ENCODE measurements at regions not wholly inside any gene's neighbourhood (a gene's known extent, or its start where the extent isn't known, plus 50 kb on each side); places are given as distances from the start of the nearest gene placed in this dataset.
"Not testable (repeated sequence)": the region's sequence is repeated elsewhere in the genome, so short reads cannot be mapped to it uniquely, and the experiment has no call there.

DNA sequence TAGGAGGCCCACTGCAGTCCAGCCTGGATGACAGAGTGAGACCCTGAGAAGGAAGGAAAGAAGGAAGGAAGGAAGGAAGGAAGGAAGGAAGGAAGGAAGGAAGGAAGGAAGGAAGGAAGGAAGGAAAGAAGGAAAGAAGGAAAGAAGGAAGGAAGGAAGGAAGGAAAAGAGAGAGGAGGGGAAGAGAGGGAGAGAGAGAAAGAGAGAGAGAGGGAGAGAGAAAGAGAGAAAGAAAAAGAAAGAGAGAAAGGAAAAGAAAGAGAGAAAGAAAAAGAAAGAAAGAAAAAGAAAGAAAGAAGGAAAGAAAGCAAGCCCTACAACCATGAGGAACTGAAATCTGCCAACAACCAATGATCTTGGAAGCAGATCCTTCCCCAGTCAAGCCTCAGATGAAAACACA is 124.9 kb upstream of the BCOR start:
- DNase-seq: not testable (repeated sequence)

DNA sequence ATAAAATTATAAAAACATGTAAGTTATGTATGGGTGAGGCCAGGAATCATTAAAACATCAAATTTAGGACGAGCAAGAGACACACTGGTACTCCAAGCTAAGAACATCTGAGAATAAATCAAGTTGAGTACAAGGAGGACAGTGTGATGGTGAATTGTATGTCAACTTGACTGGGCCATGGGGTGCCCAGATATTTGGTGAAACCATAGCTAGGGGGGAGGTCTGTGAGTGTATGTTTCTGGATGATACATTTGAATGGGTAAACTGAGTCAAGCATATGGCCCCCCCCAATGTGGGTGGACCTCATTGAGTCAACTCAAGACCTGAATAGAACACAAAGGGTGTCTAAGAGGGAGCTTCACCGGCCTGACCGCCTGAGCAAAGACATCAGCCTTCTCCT is 115.3 kb upstream of the BCOR start:
- no peak for DNase-seq

DNA sequence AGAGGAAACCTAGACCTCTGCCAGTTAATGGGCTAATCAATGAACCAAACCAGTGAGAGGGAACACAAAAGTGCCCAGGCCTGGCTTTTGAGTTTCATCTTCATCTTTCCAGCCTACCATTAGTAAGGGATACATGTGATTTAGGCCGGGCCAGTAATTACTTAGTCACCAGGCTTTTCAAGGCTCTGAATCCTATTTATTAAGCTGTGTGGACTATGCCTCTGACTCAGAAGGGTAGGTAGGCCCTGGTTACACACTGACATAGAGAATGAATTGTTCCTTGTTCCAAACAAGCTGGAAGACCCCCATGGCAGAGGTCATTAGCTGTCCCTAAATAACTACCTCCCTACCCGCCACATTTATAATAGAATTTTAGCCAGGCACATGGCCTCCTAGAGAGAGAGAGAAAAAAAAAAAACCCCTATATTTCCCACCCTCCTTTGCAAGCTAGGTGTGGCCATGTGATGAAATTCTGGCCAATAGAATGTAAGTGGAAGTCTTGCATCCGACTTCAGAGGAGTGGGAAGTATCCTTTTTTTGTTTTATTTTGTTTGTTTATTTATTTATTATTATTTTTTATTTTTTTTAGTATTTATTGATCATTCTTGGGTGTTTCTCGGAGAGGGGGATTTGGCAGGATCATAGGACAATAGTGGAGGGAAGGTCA is 112.3 kb upstream of the BCOR start:
- no peak for DNase-seq

DNA sequence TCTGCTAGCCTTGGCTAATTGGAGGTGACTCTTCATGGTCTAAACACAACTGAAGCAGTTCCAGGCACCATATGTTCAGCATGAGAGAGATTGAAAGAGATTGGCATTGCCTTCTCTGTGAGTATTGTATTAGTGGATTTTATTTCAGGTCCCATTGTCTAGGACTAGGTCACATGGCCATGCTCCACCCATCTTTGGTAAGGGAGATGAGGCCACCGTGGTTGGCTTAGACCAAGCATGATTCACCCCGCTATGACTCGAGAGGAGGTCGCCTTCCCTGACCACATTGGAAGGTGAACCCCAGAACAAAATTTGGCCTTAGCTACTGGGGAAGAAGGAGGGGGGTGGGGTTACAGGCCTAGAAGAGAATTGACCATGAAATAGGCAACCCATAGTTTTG is 109.9 kb upstream of the BCOR start:
- DNase-seq: no peak

DNA sequence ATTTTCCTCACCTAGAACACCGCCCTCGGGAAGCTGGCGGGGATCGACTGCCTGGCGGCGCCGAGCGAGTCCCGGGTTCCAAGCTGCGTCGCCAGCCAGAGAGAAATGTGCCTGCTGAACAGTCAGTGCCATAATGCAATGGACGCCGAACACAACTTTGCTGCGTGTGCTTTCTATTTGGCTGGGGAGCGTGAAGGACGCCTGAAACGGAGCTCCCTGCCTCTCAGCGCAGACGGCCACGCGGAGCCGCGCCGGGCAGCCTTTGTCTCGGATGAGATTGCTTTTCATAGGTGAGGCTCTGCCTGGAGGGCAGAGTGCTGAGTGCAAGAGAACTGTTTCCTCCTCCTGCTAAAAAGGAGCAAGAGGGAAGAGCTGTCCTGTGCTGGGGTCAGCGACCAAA is 107.7 kb upstream of the BCOR start:
- DNase-seq: no peak

DNA sequence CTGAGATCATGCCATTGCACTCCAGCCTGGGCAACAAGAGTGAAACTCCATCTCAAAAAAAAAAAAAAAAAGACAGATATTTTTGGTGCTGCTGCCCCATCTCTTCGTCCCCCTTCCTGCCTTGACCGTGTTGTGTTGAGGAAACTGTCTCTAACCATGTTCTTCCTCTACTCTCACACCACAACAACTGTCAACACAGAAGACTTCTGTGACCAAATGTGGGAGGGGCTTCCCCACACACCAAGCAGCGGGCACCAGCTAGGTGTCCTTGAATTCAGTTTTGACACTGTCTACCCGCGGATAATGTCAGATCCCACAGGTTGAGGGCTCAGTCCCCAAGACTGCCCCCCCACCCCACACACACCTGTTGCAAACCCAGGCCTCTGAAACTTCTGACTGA is 104.7 kb upstream of the BCOR start:
- no peak for DNase-seq

DNA sequence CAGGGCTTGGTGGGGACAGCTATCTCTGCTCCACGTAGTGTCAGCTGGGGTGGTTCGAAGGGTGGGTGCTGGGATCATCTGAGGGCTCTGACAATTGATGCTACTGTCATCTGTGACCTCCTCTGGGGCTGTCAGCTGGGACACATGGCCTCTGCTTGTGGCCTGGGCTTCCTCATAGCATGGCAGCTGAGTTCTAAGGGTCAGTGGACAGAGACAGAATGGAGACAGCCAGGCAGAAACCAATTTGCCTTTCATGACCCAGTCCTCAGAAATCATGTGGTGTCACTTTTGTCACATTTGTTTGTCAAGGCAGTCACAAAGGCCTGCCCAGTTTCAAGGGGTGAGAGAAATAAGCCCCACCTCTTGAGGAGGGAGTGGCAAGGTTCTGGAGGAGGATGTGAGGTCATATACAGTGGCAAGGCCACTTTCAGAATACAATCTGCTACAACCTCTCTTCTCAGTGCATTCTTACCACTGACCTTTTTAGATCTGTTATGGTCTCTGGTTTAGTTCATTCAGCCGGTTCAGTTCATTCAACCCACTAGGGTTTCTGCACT is 103.6 kb upstream of the BCOR start:
- no peak for DNase-seq

DNA sequence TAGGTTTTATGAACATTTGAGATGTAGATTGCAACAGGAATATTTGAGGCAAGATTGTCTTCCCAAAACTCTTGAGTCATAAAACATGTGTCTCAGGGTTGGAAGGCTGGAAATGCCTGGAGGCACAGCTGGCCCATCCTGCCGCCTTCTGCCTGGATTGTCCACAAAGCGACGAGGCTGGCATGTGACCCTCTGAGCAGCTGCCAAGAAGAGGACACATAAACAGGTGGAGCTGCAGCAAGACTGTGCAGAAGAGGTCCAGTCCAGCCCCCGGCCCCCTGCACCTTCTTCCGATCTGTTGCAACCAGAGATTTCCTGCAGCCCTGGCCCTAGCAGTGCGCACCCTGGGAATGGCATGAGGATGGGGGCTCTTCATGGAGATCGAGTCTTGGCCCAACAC is 101.9 kb upstream of the BCOR start:
- no peak for DNase-seq

DNA sequence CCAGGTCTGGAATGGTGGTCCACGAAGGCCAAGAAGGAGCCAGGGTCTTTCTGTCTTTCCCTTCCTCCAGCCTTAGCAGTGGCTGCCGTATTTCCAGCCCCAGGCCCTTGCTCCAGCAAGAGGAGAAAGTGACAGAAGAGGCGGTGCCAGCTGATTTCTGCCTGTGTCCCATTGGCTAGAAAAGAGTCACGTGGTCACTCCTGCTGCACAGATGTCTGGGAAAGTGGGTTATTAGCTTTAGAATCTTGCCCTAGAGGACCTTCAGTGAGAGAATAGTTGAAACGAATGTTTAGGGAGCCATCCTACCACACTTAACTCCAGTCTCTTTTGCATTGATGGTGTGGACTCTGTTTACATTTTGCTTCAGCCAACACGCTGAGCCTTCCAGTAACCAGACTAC is 99.3 kb upstream of the BCOR start:
- DNase-seq: no peak

DNA sequence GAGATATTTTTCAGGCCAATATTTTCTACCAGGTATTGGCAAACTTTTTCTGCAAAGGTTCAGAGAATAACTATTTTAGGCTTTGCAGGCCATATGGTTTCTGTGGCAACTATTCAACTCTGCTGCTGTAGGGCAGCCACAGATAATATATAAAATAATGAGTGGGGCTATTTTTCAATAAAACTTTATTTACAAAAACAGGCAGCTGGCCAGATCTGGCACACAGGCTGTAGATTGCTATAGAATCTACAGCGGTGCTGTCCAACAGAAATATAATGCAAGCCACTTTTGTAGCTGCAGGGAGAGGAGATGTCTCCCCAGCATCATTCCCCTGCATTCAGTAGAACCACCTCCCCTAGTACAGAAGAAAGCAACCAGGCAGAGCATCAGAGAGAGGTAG is 97.6 kb upstream of the BCOR start:
- DNase-seq: no peak

DNA sequence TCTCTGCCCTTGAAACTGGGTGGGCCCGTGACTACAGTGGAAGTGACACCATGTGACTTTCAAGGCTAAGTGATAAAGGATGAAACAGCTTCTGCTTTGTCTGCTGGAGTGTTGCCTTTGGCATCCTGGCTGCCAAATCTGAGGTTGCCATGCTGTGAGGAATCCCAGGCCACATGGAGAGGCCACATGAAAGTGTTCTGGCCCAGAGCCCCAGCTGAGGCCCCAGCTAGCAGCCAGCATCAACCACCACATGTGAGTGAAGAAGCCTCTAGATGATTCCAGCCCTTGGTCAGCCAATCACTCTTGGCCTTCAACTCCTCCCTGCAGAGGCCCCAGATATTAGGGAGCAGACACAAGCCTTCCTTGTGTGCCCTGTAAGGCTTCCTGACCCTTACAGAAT is 94.4 kb upstream of the BCOR start:
- DNase-seq: no peak

DNA sequence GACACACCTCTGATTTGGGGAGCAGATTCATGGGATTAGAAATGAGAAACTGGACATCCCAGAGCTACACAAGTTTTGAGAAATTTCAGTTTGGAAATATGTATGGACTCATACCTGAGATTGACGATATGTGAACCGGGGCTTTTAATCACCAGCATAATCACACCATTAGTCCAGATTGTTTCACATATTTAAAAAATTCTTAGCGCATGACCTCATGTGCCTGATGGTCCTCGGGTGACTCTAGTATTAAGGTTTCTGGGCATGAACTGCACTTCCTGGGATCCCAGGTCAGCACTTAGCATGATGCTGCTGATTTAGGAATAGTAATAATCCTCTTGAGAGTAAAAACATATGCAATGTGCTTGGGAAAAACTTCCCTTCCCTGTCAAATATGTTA is 91.9 kb upstream of the BCOR start:
- no peak for DNase-seq

DNA sequence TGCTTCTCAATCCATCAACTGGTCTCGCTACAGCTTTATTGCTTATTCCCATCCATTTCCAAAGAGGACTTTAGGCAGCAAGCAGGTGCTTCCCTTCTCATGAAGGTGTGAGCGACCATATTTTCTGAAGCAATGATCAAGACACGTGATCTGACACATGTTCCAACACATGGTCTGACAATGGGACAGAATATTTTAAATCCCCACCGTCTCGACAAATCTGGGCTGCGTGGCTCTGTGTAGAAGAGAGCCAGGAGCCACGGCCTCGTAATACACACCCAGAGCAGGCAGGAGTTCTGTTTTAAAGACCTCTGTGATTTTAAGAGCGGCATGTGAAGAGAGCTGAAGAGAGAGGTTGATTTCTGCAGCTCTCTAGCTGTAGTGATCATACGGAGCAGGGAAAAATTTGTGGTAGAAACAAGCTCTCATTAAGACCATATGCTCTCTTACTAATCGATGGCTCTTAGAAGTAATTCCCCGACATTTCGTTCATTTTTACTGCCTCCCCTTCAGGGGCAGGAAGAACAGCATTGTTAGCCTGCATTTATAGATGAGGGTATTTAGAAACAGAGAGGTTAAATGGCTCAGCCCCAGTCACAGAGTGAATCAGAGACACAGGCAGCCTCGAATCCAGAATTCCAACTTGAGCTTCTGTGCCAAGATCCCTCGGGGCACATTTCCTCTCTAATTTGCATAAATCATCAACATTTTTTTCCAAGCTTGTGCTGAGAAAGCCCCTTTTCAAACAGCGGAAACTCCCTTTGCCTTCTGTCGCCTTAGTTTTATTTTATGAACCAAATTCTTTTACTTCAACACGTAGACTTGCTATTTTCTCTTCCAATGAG is 91.0 kb upstream of the BCOR start:
- no peak for DNase-seq

DNA sequence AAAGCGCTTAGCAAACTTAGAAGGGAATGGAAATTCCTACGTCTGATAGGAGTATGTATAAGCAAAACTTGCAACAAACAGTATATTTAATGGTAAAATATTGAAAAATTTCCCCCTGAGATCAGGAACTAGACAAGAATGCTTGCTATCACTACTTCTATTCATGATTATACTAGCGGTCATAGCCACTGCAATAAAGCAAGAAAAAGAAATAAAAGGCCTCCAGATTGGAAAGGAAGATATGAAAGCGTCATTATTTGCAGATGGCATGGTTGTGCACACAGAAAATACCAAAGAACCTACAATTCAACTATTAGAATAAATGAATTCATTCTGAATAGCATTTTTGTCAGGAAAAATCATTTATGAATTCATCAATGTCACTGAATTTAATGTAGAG is 87.2 kb upstream of the BCOR start:
- no peak for DNase-seq

DNA sequence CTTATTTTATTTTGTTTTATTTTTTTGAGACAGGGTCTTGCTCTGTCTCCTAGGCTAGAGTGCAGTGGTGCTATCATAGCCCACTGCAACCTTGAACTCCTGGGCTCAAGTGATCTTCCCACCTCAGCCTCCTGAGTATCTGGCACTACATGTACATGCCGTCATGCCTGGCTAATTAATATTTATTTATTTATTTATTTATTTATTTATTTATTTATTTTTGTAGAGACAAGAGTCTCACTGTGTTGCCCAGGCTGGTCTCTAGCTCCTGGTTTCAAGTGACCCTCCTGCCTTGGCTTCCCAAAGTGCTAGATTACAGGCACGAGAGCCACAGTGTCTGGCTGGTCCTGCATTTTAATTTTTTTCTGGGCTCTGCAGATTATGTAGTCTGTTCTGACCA is 84.9 kb upstream of the BCOR start:
- DNase-seq: no peak

DNA sequence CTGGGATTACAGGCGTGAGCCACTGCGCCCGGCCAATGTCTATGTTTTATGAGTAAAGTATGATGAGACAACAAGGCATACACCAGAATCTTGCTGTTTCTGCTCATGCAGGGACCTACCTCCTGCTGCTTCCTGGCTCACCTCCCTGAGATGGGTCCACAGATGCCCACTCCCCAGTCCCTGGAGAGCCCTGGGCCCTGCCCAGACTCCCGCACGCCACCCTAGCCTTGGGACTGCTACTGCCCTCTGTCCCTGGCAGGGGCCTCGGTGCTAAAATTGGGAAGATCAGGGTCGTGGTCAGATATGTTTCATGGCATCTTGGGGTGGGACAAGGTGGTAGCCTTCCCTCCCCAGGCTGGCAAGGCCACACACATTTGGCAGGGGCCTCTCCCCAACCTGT is 84.3 kb upstream of the BCOR start:
- no peak for DNase-seq

DNA sequence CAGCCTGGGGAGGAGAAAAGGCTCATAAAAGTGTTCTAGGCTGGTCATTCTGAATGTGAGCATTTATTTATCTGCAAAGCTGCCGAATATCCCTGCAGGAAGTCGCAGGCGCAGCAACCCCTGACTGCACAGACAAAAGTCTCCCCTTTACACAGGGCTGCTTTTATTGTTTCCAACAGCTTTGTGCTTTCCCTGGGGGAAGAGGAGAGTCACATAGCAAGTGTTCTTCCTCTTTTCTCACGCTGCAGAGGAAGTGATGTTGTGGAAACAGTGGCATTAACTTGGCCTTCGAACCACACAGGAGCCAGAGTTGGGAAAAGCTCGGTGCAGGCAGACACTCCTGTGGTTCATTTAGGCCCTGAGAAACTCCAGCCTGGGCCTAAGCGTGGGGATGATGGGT is 81.5 kb upstream of the BCOR start:
- DNase-seq: no peak

DNA sequence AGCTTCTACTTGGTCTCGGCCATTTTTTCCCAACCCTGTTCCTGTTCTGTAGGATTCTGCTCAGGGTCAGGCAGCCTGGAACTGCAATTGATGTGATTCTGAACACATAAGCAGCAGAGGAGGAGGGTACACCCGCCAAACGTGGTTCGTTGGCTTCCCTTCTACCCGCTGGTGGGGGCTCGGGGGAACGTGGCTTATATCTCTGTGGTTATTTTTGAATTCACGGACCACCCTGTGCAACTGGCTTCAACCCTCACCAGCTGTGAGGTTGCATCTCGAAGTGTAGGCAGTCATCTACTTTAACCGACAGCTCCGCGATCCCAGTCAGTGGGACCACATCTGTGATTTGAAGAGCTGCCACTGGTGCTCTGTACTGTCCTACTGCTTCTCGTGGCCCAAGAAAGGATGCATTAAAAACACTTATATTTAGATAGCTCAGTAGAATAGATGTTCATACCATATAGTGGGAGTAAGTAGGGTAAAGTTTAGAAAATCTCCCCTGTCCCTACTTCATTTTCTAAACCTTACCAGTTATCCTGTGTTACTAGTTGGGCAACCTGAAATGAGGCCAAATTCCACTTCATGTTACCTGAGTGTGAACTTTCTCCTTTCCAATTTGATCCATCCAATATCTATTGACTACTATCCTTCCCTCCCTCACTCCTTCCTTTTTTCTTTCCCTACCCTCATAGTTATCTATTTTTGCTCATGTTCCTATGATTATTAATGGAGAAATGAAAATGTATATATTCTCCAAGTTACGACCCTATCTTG is 80.4 kb upstream of the BCOR start:
- DNase-seq: no peak

DNA sequence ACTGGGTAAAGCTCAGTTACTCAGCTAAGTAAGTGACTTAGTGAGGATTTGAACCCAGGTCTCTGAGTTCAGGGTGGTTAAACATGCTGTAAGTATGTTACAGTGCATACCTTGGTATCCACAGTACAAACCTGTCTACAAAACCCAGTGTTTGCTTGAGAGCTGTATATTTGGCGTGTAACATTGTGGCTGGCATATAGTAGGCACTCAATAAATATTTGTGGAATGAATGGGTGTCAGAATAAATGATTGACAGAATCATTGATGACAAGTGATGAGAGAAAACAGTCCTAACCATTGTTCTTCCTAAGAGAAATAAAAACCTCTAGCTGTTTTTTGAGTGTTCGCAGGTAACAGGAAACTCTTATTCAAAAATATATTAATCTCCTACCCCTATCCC is 79.7 kb upstream of the BCOR start:
- no peak for DNase-seq

DNA sequence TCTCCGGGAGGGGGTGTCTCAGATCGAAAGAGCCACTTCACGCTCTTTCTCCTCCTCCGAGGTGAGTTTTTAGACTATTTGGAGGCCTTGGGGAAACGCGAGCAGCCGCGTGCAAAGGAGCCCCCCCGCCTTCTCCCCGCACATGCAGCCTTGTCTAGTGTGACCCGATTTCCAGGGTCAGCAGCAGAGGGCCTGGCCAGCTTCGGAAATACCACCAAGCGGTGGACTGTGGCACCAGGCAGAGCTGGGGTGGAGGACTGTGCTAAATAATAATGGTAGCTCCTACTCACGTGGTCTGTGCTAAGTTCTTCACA is 79.3 kb upstream of the BCOR start:
- no peak for DNase-seq

DNA sequence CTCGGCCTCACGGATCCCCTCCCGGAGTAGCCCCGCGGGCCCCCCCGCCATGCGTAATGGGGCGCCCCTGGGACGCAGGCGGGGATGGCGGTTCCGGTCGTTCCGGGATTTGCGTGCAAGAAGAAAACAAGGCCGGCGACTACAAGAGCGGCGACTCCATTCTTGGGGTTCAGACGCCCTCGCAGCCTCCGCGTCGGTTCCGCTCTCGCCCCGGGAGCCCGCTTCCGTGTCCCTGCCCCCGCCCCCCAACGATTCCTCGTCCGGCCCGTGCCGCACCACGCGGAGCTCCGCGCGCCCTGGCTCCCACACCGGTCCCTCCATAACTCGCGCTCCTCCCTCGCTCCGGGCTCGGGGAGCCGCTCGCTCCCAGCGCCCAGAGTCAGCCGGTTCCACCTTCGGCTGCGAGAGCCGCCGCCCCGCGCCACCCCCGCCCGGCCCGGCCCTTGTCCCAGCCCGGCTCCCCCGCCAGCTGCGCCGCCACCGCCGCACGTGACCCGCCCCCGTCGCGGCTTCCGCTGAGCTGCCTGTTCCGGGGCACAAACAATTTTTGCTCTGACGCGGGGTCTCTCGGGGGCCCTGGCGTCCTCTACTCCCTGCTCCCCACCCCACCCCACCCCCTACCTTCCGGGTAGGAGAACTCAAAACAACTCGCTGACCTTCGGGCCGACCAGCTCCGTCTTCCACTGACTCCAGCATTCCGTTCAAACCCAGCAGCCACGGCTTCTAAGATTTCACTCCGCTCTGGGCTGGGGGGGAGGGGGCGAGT is 78.8 kb upstream of the BCOR start:
- DNase-seq: peak; percentile 64

DNA sequence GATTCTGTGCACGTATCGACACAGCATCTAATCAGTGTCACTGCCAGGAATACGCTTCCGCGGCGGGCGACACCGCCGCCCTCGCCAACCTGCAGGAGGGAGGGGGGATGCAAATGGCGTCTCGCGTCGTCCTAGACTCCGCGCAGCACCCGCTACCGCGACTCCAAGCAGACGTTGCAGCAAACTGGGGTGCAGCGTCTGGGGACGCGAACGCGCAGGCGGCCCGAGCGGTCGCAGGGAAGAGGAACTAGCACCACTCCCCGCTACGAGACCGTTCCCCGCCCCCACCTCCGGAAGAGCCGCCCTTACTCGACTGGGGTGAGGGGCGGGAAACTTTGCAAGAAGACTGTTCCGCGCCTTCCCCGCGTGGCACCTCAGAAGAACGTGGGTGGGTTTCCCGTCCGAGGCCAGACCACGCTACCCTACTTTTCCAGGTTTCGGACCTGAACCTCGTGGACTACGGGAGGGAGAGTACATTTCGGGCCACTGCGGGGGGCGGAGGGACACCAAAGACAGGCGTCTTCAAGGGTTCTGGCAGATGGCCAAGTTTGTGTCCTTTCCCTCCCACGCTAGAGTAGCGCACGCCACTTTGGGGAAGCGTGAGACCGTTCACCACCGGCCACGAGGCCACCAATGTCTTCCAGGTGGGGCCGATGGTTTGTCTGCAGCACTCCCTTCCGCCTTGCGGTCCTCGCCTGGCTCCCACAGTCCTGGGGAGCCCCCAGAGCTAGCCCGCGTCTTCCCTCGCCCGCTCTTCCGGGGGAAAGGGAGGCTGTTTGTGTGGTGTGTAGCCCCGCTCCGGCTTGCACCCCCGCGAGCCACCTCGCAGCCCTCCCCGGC is 78.0 kb upstream of the BCOR start:
- DNase-seq: peak; percentile 57

Data from activated T-cell treated with anti-CD3 and anti-CD28 coated beads for 4 hours (primary cell).